Upper lobe of left lung (tissue), 4 donors: ENCODE measurements at regions not wholly inside any gene's neighbourhood (a gene's known extent, or its start where the extent isn't known, plus 50 kb on each side); places are given as distances from the start of the nearest gene placed in this dataset.

ENCODE experiments used
- CTCF ChIP-seq, 6 experiments: fragments of 450-650 bp in 4 of 6; fragments of 200-600 bp in 2 of 6; sonication (generic) in 2 of 6; IDR thresholded peaks; one replicate each; pipeline ENCODE4 v1.5.1; 2016 to 2019; ENCODE audit warnings: antibody characterized with exemption in 6 of 6
- POLR2A ChIP-seq, 4 donors: fragments of 450-650 bp; IDR thresholded peaks; one replicate each; pipeline ENCODE4 v1.5.1; 2016 to 2017; ENCODE audit warnings: antibody characterized with exemption in 4 of 4, mild to moderate bottlenecking in 2 of 4

DNA sequence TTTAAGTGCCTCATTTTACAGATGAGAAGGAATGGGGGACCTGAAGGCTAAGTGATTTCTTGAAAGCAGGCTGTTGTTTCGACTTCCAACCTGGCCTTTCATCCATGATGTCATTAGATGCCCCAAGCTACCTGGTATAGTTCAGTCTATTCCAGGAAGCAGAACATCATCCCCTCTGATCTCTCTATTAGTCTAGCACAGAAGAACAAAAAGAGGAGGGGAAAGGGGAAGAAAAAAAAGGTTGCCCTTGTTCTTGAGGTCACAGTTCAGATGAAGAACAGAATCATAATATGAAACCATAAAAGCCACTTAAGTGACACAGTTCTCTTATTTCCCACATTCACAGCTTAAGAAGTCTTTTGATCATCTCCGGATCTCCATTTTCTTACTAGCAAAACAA is 386.2 kb upstream of the HNRNPA3 start:
- TF ChIP-seq POLR2A (IDR thresholded peaks at IDR 0.05): no peak
- no peak for TF ChIP-seq CTCF (IDR thresholded peaks at IDR 0.05)
